ENCODE measurements at regions not wholly inside any gene's neighbourhood (a gene's known extent, or its start where the extent isn't known, plus 50 kb on each side); places are given as distances from the start of the nearest gene placed in this dataset.
A peak's percentile ranks its signal among the peaks of the same experiment; 100 is the strongest.

DNA sequence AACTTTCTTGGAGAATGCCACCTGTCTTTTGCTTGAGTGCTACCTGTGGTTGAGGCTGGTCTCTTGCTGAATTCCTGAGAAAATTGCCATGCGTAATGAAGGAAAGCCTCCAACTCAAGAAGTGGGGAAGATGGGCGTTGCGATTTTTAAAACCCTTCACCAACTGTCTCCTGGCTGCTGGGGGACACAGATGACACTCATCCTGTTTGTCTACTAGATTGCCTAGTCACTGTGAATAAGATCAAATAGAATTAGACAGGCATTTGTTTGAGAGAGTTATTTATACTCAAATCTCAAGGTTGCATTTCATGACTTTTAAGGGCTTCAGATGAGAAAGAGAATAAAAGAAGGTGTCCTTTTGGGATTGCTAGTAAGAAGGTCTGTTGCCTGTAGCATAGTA, 84.3 kb upstream of the MTPN start:
- H3K36me3 ChIP-seq = no peaks in the 10 kb centered on the region
- peaks cover 0 to 25% (median 3%) of the 10 kb centered on the region in 9 donors for H3K4me1 ChIP-seq
- H3K9me3 ChIP-seq = no peaks in the 10 kb centered on the region
- 97 to 98% methylated on average over 3 of the region's 3 CpGs for WGBS, 2 donors
- no peak overlapping the region for H3K4me3 ChIP-seq
- TF ChIP-seq, protein P1, sequence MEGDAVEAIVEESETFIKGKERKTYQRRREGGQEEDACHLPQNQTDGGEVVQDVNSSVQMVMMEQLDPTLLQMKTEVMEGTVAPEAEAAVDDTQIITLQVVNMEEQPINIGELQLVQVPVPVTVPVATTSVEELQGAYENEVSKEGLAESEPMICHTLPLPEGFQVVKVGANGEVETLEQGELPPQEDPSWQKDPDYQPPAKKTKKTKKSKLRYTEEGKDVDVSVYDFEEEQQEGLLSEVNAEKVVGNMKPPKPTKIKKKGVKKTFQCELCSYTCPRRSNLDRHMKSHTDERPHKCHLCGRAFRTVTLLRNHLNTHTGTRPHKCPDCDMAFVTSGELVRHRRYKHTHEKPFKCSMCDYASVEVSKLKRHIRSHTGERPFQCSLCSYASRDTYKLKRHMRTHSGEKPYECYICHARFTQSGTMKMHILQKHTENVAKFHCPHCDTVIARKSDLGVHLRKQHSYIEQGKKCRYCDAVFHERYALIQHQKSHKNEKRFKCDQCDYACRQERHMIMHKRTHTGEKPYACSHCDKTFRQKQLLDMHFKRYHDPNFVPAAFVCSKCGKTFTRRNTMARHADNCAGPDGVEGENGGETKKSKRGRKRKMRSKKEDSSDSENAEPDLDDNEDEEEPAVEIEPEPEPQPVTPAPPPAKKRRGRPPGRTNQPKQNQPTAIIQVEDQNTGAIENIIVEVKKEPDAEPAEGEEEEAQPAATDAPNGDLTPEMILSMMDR (IDR thresholded peaks at IDR 0.05) = no peak
- ATAC-seq (no peak), DNase-seq (no peak)
- no peaks in the 10 kb centered on the region for H3K27me3 ChIP-seq
- intact Hi-C loops (cut with DNase I) = no loop called here
- H3K27ac ChIP-seq = no peak overlapping the region

DNA sequence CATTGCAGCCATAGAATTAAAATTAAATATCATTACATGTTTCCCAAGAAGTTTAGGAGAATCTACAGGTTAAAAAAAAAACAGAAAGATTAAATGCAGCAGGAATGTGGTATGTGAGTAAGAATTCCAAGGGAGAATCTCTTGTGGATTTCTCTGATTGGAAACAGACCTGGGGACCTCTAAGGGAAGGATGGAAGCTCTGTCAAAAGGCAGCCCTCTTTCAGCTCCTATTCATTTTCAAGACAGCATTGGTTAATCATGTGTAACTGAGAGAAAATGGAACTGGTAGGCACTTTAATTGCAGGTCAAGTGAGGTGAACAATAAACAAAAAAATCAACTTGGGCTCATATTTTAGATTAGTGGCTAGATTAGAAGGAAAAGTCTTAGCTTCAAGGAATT, 81.4 kb upstream of the MTPN start:
- Histone ChIP-seq H3K4me3 (no peak overlapping the region), H3K27ac (no peak overlapping the region), H3K4me1 (peaks cover 0 to 14% (median 0%) of the 10 kb centered on the region in 9 donors), H3K9me3 (no peaks in the 10 kb centered on the region), H3K27me3 (no peaks in the 10 kb centered on the region), H3K36me3 (no peaks in the 10 kb centered on the region)
- intact Hi-C loops (cut with DNase I) = no loop called here
- DNase-seq (no peak), ATAC-seq (no peak)
- TF ChIP-seq, protein P1 (IDR thresholded peaks at IDR 0.05) = no peak

DNA sequence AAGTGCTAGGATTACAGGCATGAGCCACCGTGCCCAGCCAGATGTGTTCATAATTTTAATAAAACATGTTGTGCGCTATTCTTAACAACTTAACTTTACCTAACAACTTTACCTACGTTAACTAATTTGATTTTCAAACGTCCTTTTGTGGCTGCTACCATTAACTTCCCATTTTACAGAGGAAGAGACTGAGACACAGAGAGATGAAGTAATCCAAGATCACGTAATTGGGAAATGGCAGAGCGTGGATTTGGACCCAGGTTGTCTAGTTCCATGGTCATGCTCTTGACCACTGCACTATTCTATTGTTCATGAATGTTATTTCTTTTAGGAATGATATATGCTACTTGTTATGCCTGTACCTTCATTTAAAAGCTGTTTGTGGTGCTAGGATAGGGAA, 80.3 kb upstream of the MTPN start:
- WGBS, 2 donors = 82 to 84% methylated on average over 6 of the region's 6 CpGs

DNA sequence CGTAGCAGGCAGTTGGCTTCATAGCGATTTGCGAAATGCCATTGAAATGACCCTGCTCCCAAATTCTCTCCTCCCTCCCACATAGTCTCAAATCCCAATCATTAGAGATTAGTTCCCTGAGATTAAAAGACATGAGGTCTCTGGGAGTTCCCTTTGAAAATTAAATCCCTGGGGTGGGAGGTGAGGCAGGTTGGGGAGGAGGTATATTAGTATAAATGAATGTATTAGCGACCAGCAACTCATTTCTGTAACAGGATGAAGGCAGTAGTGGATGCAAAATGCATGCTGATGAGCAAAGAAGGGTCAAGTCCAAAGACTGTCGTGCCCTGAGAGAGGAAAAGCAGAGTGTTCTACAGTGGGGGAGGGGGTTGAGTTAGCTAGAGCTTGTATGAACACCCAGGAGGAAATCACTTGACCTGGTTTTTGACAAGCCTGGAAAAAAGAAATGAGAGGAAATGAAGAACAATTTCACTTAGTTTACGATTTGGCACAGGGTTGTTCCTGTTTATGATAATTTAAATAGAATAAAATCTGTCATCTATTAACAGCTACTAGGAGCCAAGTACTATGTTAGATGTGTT, 79.6 kb upstream of the MTPN start:
- no peak overlapping the region for H3K27ac ChIP-seq
- ATAC-seq (peak in 4 of 8 donors; percentile 38 to 65 (median 52)), DNase-seq (no peak)
- H3K4me1 ChIP-seq = peaks cover 0 to 14% (median 0%) of the 10 kb centered on the region in 9 donors
- no peak overlapping the region for H3K4me3 ChIP-seq
- intact Hi-C loops (cut with DNase I) = no loop called here
- H3K9me3 ChIP-seq = no peaks in the 10 kb centered on the region
- H3K36me3 ChIP-seq = no peaks in the 10 kb centered on the region
- TF ChIP-seq, protein P1 (IDR thresholded peaks at IDR 0.05) = no peak
- WGBS, 2 donors = 53 to 66% methylated on average over 6 of the region's 6 CpGs
- no peaks in the 10 kb centered on the region for H3K27me3 ChIP-seq

More for the DNA sequence above, 80.3 kb upstream of the MTPN start:
- no peaks in the 10 kb centered on the region for H3K9me3 ChIP-seq
- H3K27me3 ChIP-seq = no peaks in the 10 kb centered on the region
- peaks cover 0 to 14% (median 0%) of the 10 kb centered on the region in 9 donors for H3K4me1 ChIP-seq
- ATAC-seq (no peak), DNase-seq (no peak)
- intact Hi-C loops (cut with DNase I) = no loop called here
- no peak overlapping the region for H3K4me3 ChIP-seq
- no peak overlapping the region for H3K27ac ChIP-seq
- no peaks in the 10 kb centered on the region for H3K36me3 ChIP-seq
- TF ChIP-seq, protein P1 (IDR thresholded peaks at IDR 0.05) = no peak
